Left kidney (tissue), 1 donor: ENCODE measurements at regions not wholly inside any gene's neighbourhood (a gene's known extent, or its start where the extent isn't known, plus 50 kb on each side); places are given as distances from the start of the nearest gene placed in this dataset.
"Not testable (repeated sequence)": the region's sequence is repeated elsewhere in the genome, so short reads cannot be mapped to it uniquely, and the experiment has no call there.

Experiments
- DNase-seq: peaks from one replicate; pipeline ENCODE4 v3.0.0-alpha.2; 2013

- no peak for DNase-seq
Measured at GRCh38 chr15:35208353-35208752, 123.3 kb upstream of the NANOGP8 start.

DNA sequence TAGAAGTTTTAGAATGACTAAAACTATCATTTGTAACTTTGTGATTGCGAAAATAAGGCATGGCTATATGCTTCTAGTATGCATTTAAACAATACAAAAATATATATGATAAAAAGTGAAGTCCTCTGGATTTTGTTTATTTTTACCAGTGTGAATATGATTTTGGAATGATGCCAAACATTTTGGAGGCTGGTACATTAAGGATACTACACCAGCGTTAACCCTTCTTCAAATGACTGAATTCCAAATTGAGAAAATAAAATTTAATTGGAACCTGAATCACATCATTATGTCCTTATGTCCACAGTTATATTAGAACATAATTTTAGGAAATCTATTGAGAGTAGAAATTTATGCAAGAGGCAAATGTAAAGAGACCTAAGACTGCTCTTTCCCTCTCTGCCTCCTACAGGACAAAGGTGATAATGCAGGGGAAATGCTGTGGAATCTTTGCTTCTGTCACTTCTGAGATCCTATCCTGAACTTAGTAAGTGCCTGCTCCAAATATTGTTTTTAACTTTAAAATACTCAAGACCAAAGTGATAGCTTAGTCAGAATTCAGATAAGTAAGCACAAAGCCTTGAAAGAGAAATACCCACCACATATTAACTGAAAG lies 121.1 kb upstream of the NANOGP8 start:
- DNase-seq: no peak

- no peak for DNase-seq
Measured at GRCh38 chr15:35198197-35198596, 113.1 kb upstream of the NANOGP8 start.

DNA sequence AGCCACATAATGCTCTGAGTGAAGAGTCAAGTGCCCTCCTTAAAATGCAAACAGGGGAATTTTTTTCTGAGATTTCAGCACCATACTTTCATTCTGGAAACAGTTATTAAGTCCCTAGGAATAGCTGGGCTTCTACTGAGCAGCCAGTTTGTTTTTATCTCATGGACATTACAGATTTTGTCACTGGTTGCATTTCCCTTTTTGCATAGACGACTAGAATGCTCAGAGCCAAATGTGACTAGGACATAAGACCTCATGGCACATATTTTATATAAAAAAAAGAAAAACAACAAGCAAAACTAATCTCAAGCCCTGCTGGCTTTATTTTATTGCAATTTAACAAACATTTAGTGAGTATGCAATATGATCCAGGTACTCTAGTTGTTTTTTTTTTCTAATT lies 112.7 kb upstream of the NANOGP8 start:
- no peak for DNase-seq

GRCh38 chr15:35197306-35197705 lies 112.2 kb upstream of the NANOGP8 start:
- no peak for DNase-seq

- DNase-seq: no peak
Measured at GRCh38 chr15:35196273-35196672, 111.2 kb upstream of the NANOGP8 start.

GRCh38 chr15:35195649-35196048 lies 110.6 kb upstream of the NANOGP8 start:
- DNase-seq: no peak

- no peak for DNase-seq
Measured at GRCh38 chr15:35195031-35195430, 109.9 kb upstream of the NANOGP8 start.

GRCh38 chr15:35194296-35194695 lies 109.2 kb upstream of the NANOGP8 start:
- DNase-seq: no peak

- DNase-seq: no peak
Measured at GRCh38 chr15:35191783-35192182, 106.7 kb upstream of the NANOGP8 start.

DNA sequence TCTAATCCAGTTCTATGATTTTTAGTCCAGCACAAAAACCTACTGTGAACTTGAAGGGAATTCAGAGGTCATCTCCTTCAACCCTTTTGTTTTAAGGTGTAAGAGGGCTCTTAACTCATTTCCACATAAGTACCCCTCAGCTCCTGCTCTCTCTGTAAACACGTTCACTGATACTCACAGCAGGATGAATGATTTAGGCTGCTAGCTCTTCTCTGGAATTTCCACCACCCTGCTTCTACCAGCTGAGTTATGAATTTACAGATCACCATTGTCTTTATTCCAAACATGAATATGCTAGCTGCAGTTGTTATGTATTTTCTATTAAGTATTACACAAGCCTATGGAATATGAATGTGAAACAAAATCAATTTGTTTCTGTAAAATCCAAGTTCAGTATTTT lies 101.3 kb upstream of the NANOGP8 start:
- DNase-seq: no peak

GRCh38 chr15:35184646-35185045 lies 99.6 kb upstream of the NANOGP8 start:
- DNase-seq: no peak

GRCh38 chr15:35182841-35183479 lies 97.9 kb upstream of the NANOGP8 start:
- no peak for DNase-seq

- no peak for DNase-seq
Measured at GRCh38 chr15:35181538-35181937, 96.4 kb upstream of the NANOGP8 start.

GRCh38 chr15:35179739-35180138 lies 94.6 kb upstream of the NANOGP8 start:
- no peak for DNase-seq

DNA sequence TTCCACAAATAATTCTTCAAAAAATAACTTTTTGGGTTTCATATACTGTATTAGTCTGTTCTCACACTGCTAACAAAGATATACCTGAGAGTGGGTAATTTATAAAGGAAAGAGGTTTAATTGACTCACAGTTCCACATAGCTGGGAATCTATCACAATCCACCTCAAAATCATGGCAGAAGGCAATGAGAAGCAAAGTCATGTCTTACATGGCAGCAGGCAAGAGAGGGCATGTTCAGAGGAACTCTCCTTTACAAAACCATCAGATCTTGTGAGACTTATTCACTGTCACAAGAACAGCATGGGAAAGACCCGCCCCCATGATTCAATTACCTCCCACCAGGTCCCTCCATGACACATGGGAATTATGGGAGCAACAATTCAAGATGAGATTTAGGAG lies 93.1 kb upstream of the NANOGP8 start:
- not testable (repeated sequence) for DNase-seq

DNA sequence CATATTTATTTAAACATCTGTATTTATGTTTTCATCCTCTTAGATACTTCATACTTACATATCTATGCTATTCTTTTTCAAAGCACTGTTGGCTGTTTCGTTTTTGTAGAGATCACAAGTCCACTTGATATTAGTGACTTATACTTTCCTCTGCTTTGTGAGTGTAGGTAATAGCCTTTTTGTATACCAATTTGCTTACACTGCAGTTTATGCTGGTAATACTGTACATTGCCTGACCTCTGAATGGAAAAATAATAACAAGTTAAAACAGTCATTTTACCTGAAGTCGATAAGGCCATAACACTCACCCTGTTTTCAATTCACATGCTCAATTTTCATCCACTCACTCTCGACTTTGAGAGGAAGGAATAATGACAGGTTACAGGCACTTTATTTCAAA lies 89.9 kb upstream of the NANOGP8 start:
- no peak for DNase-seq

GRCh38 chr15:35173444-35174118 lies 88.5 kb upstream of the NANOGP8 start:
- no peak for DNase-seq

- DNase-seq: no peak
Measured at GRCh38 chr15:35170207-35170606, 85.1 kb upstream of the NANOGP8 start.

DNA sequence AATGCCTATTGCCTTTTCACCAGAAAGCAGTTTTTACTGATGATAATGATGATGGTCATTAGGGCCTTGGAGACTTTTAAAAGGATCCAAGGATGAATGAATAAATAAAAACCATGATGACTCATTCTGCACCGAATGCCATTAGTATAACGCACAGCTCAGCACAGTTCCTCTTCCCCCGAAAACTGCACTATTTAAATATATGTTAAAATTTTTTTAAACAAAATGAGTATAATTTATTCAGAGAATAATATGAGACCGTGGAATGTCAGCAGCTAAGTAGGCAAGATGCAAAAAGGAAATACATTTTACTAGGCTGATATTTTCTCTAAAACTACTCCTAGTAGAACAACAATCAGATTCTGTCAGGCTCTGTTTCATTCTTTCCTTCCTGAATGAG lies 83.4 kb upstream of the NANOGP8 start:
- no peak for DNase-seq

GRCh38 chr15:35167675-35168074 lies 82.6 kb upstream of the NANOGP8 start:
- no peak for DNase-seq

GRCh38 chr15:35166730-35167359 lies 81.8 kb upstream of the NANOGP8 start:
- DNase-seq: no peak

DNA sequence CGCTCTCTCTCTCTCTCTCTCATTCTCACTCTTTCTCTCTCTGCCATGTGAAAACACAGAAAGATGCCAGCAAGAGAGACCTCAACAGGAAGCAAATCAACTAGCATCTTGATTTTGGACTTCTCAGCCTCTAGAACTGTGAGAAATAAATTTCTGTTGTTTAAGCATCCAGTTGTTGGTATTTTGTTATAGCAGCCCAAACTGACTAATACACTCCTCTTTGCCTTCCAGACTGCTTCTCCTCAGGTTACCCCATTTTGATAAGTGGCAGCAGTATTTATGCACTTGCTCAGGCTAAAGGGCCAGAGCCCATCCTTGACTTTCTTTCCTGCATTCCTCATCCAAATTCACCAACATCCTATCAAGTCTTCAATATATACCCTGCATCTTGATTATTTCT lies 76.6 kb upstream of the NANOGP8 start:
- DNase-seq: no peak
